Suprapubic skin (tissue), 4 donors: ENCODE measurements at regions not wholly inside any gene's neighbourhood (a gene's known extent, or its start where the extent isn't known, plus 50 kb on each side); places are given as distances from the start of the nearest gene placed in this dataset.
"Not testable (repeated sequence)": the region's sequence is repeated elsewhere in the genome, so short reads cannot be mapped to it uniquely, and the experiment has no call there.

Source experiments
- DNase-seq, 2 donors: peaks; one replicate each; pipeline ENCODE4 v3.0.0-alpha.2; 2019; ENCODE audit warnings: low spot score in 2 of 2
- H3K27ac ChIP-seq: fragments of 200-600 bp; sonication (generic); one replicate; pipeline ENCODE4 v1.5.1; 2019
- H3K27me3 ChIP-seq: fragments of 200-600 bp; sonication (generic); one replicate; pipeline ENCODE4 v1.5.1; 2019
- H3K36me3 ChIP-seq: fragments of 200-600 bp; sonication (generic); one replicate; pipeline ENCODE4 v1.5.1; 2019
- H3K4me1 ChIP-seq: fragments of 200-600 bp; sonication (generic); one replicate; pipeline ENCODE4 v1.5.1; 2019
- H3K4me3 ChIP-seq: fragments of 200-600 bp; sonication (generic); one replicate; pipeline ENCODE4 v1.5.1; 2019; ENCODE audit warnings: mild to moderate bottlenecking
- H3K9me3 ChIP-seq: fragments of 200-600 bp; sonication (generic); one replicate; pipeline ENCODE4 v1.5.1; 2019
- CTCF ChIP-seq, 2 donors: fragments of 200-600 bp in 1 of 2; fragments of 450-650 bp in 1 of 2; sonication (generic) in 1 of 2; IDR thresholded peaks; one replicate each; pipeline ENCODE4 v1.5.1; 2016 to 2019; ENCODE audit warnings: antibody characterized with exemption in 2 of 2, mild to moderate bottlenecking in 1 of 2, moderate library complexity in 1 of 2
- EP300 ChIP-seq: sonication (generic); formaldehyde crosslinking; IDR thresholded peaks from one replicate; pipeline ENCODE4 v1.6.1; 2017; ENCODE audit warnings: antibody characterized with exemption
- POLR2A ChIP-seq, 2 donors: fragments of 450-650 bp; IDR thresholded peaks; one replicate each; pipeline ENCODE4 v1.6.1; 2017; ENCODE audit warnings: antibody characterized with exemption in 2 of 2, mild to moderate bottlenecking in 2 of 2, moderate library complexity in 2 of 2
- POLR2AphosphoS5 ChIP-seq, 3 donors: sonication (generic); formaldehyde crosslinking; IDR thresholded peaks; one replicate each; pipeline ENCODE4 v1.6.1; 2017; ENCODE audit warnings: antibody characterized with exemption in 3 of 3
- WGBS: methylation state at CpG from one replicate; pipeline ENCODE4 v1.1.5; 2018; 5-methylcytosine and 5-hydroxymethylcytosine counted together

DNA sequence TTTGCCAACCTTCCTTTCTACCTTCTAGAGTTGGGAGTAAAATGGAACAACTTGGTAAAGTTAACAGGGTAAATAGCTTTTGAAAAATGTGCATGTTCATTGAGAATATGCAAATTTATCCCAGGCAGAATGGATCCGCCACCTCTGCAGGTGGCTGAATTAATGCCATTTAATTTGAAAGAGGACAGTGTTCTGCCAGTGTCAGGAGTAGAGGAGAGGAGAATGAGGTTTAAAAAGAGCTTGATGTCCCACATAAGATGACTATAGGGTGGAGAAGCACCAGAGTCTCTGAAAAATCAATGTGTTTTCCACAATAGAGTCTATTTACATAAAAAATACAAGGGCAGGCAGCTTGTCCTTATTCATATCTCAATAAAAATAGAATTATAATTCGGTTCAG lies 1804.3 kb upstream of the PCDH10 start:
- Histone ChIP-seq H3K36me3 (no peaks in the 10 kb centered on the region), H3K4me1 (no peaks in the 10 kb centered on the region), H3K27me3 (no peaks in the 10 kb centered on the region), H3K4me3 (no peak overlapping the region), H3K9me3 (no peaks in the 10 kb centered on the region), H3K27ac (no peak overlapping the region)
- TF ChIP-seq EP300, result no peak
- no peak for DNase-seq
- 78% methylated on average over 2 of the region's 2 CpGs for WGBS

DNA sequence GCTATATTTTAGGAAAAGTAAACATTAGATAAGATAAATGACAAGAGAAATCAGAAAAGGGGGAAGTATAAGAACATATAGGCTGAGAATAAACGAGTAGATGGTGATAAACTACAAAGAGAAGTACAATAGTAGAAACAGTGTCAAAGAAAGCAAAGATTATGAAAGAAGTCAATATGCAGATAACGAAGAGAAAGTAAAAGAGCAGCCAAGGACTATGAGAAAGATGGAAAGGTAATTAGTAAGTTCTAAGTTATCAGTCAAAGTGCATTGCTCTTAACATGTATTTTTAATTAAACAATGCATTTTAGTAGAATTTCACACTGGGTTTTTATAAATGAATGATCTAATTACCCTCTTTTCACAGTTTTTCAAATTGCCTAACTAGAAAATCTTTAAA lies 1801.3 kb upstream of the PCDH10 start:
- no peak for DNase-seq
- Histone ChIP-seq H3K4me1 (no peaks in the 10 kb centered on the region), H3K27me3 (no peaks in the 10 kb centered on the region), H3K36me3 (no peaks in the 10 kb centered on the region), H3K27ac (no peak overlapping the region), H3K4me3 (no peak overlapping the region), H3K9me3 (no peaks in the 10 kb centered on the region)
- 62% methylated on average over 2 of the region's 2 CpGs for WGBS
- TF ChIP-seq CTCF (IDR thresholded peaks at IDR 0.05), result no peak
- no peak for TF ChIP-seq POLR2AphosphoS5 (IDR thresholded peaks at IDR 0.05)
- TF ChIP-seq POLR2A (IDR thresholded peaks at IDR 0.05), result no peak
- TF ChIP-seq EP300, result no peak

GRCh38 chr4:131348263-131348662 lies 1800.8 kb upstream of the PCDH10 start:
- Histone ChIP-seq H3K9me3 (no peaks in the 10 kb centered on the region), H3K27me3 (no peaks in the 10 kb centered on the region), H3K4me1 (no peaks in the 10 kb centered on the region), H3K4me3 (no peak overlapping the region), H3K36me3 (no peaks in the 10 kb centered on the region), H3K27ac (no peak overlapping the region)
- 59% methylated on average over 2 of the region's 2 CpGs for WGBS
- no peak for DNase-seq
- no peak for TF ChIP-seq POLR2A (IDR thresholded peaks at IDR 0.05)
- TF ChIP-seq POLR2AphosphoS5 (IDR thresholded peaks at IDR 0.05), result no peak
- TF ChIP-seq EP300, result no peak
- TF ChIP-seq CTCF (IDR thresholded peaks at IDR 0.05), result no peak

DNA sequence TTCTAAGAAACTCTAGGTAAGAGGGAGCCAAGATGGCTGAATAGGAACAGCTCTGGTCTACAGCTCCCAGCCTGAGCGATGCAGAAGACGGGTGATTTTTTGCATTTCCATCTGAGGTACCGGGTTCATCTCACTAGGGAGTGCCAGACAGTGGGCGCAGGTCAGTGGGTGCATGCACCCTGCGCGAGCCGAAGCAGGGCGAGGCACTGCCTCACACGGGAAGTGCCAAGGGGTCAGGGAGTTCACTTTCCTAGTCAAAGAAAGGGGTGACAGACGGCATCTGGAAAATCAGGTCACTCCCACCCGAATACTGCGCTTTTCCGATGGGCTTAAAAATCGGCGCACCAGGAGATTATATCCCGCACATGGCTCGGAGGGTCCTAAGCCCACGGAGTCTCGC lies 1796.7 kb upstream of the PCDH10 start:
- H3K27ac ChIP-seq, H3K4me1 ChIP-seq, H3K27me3 ChIP-seq, DNase-seq, H3K36me3 ChIP-seq, H3K9me3 ChIP-seq, H3K4me3 ChIP-seq: not testable (repeated sequence)
- whole genome bisulfite sequencing, result 92% methylated on average over 18 of the region's 19 CpGs

DNA sequence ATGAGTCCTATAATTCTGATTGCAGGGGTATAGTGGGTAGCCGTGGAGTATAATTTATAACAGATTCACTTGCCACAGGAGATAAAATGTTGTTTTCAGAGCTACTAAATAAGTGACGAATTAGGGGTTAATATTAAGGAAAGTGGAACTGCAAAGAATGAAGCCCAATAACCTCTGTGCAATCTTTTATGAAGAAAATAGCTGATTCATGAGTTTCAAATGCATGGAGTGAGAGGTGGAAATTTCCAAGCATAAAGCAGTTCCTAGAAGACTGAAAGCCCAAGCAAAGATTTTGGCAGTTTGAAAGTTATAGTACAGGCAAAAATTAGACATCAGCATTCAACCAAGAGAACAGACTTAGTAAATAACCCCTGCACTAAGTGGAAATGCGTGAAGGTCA lies 1782.4 kb upstream of the PCDH10 start:
- Histone ChIP-seq H3K4me1 (no peaks in the 10 kb centered on the region), H3K4me3 (no peak overlapping the region), H3K27ac (no peak overlapping the region), H3K9me3 (no peaks in the 10 kb centered on the region), H3K36me3 (no peaks in the 10 kb centered on the region), H3K27me3 (no peaks in the 10 kb centered on the region)
- TF ChIP-seq EP300, result no peak
- TF ChIP-seq POLR2A (IDR thresholded peaks at IDR 0.05), result no peak
- TF ChIP-seq CTCF (IDR thresholded peaks at IDR 0.05), result no peak
- DNase-seq, result no peak
- 74% methylated on average over 3 of the region's 3 CpGs for WGBS

DNA sequence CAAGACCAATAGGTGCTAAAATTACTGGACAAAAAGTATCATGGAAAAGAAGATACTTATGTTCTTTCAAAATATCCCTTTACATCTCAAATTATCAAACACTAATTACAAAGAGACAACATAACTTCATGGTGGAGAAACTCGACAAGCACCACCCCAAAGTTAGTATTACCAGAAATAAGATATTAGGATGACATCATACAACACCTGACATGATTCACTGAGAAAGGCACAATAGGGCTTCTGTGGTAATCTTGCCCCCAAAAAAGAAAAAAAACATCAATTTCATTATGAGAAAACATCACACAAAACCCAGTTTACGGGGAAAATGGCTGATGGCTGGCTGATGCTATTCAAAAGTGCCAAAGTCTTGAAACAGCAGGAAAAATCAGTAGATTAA lies 1781.7 kb upstream of the PCDH10 start:
- no peaks in the 10 kb centered on the region for H3K27me3 ChIP-seq
- H3K9me3 ChIP-seq, result no peaks in the 10 kb centered on the region
- H3K4me1 ChIP-seq, result no peaks in the 10 kb centered on the region
- H3K36me3 ChIP-seq, result no peaks in the 10 kb centered on the region
- WGBS, result 82% methylated on average over 2 of the region's 2 CpGs
- no peak for DNase-seq
- TF ChIP-seq CTCF (IDR thresholded peaks at IDR 0.05), result no peak
- no peak for TF ChIP-seq POLR2AphosphoS5 (IDR thresholded peaks at IDR 0.05)
- TF ChIP-seq POLR2A (IDR thresholded peaks at IDR 0.05), result no peak
- TF ChIP-seq EP300, result no peak
- H3K27ac ChIP-seq, result no peak overlapping the region
- no peak overlapping the region for H3K4me3 ChIP-seq
